Choroid plexus epithelial cell (primary cell): ENCODE measurements at regions not wholly inside any gene's neighbourhood (a gene's known extent, or its start where the extent isn't known, plus 50 kb on each side); places are given as distances from the start of the nearest gene placed in this dataset.

Source experiments
- DNase-seq: peaks from one replicate; pipeline ENCODE4 v3.0.0-alpha.2; 2010; ENCODE audit warnings: low read depth
- H3K4me3 ChIP-seq: 2 replicates; pipeline ENCODE4 v1.5.1; 2011; ENCODE audit warnings: low read depth, mild to moderate bottlenecking, control low read depth, low read length, moderate library complexity
- TF ChIP-seq, protein P1 (sequence below): conservative IDR thresholded peaks from 2 replicates; pipeline ENCODE4 v1.5.1; 2011; ENCODE audit warnings: low read depth, mild to moderate bottlenecking, control low read depth, inconsistent platforms, low read length, moderate library complexity

DNA sequence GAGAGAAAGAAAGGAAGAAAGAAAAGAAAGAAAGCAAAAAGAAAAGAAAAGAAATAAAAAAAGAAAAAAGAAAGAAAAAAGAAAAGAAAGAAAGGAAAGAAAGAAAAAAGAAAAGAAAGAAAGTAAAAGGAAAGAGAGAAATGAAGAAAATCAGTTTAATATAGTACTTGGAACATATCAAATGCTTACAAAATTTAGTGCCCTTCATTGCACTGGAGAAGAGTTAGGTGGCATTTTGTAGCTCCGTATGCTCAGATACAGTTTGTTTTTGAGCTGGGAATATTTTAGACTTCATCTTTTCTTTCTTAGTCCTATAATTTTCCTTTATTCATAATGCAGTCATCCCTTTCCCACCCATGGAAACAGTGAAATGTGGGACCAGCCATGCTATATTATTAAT lies 56.2 kb upstream of the APP start:
- TF ChIP-seq, protein P1, sequence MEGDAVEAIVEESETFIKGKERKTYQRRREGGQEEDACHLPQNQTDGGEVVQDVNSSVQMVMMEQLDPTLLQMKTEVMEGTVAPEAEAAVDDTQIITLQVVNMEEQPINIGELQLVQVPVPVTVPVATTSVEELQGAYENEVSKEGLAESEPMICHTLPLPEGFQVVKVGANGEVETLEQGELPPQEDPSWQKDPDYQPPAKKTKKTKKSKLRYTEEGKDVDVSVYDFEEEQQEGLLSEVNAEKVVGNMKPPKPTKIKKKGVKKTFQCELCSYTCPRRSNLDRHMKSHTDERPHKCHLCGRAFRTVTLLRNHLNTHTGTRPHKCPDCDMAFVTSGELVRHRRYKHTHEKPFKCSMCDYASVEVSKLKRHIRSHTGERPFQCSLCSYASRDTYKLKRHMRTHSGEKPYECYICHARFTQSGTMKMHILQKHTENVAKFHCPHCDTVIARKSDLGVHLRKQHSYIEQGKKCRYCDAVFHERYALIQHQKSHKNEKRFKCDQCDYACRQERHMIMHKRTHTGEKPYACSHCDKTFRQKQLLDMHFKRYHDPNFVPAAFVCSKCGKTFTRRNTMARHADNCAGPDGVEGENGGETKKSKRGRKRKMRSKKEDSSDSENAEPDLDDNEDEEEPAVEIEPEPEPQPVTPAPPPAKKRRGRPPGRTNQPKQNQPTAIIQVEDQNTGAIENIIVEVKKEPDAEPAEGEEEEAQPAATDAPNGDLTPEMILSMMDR: no peak
- no peak for DNase-seq
- H3K4me3 ChIP-seq: no peak overlapping the region

DNA sequence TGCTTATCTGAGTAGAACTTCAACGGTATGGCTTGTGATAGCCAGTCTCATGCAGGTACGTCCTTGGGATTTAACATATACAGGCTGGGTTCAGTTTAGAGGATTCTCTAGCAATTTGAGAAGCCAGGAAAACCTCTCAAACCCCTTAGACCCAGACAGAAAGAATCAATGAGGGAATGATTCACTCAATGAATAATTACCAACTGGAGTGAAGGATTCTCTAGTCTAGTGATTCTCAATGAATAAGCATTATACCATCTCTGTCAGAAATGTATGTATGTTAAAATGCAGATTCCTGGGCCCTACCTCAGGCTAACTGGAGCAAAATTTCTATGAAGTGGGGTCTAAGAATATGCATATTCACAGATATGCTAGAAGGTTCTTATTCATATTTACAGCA lies 54.5 kb upstream of the APP start:
- no peak overlapping the region for H3K4me3 ChIP-seq
- DNase-seq: no peak
- TF ChIP-seq, protein P1: no peak

DNA sequence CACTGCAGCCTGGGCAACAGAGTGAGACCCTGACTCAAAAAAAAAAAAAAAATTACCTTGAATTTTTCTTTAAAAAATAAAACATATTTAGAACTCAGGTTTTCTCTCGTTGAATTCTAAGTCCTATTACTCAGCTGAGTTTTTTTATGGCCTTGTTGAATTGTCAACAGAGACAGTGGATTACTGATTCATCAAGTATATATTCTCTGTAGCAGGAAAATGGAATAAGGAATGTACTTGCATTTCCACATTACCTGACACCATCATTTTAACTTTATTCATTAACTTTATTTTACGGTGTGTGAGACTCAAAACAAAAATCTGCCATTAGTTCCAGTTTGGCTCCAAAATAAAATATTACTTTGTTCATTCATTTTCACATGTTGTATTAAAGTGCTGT lies 53.8 kb upstream of the APP start:
- TF ChIP-seq, protein P1: no peak
- DNase-seq: no peak
- no peak overlapping the region for H3K4me3 ChIP-seq
